Myocyte (in vitro differentiated cells): ENCODE measurements at regions not wholly inside any gene's neighbourhood (a gene's known extent, or its start where the extent isn't known, plus 50 kb on each side); places are given as distances from the start of the nearest gene placed in this dataset.

ENCODE experiments used
- DNase-seq: peaks from one replicate; pipeline ENCODE4 v3.0.0-alpha.2; 2012; ENCODE audit warnings: low read depth

DNA sequence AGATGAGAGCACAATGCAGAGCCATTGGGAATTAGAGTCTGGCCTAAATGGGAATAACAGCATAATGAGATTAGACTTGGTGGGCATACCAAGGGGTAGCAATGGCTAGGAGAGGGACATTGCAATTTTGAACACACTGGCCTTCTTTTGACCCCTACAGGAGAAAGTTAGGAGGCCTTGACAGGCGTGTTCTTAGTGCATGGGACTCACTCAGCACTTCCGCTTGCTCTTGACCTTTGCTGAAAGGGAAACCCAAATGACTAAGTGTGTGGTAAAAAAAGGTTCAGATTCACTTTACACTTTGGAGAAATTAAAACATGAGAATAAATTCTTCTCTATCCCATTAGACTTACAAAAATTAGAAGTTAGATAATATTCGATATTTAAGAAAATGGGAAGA lies 317.4 kb downstream of the DIPK2A start:
- no peak for DNase-seq

DNA sequence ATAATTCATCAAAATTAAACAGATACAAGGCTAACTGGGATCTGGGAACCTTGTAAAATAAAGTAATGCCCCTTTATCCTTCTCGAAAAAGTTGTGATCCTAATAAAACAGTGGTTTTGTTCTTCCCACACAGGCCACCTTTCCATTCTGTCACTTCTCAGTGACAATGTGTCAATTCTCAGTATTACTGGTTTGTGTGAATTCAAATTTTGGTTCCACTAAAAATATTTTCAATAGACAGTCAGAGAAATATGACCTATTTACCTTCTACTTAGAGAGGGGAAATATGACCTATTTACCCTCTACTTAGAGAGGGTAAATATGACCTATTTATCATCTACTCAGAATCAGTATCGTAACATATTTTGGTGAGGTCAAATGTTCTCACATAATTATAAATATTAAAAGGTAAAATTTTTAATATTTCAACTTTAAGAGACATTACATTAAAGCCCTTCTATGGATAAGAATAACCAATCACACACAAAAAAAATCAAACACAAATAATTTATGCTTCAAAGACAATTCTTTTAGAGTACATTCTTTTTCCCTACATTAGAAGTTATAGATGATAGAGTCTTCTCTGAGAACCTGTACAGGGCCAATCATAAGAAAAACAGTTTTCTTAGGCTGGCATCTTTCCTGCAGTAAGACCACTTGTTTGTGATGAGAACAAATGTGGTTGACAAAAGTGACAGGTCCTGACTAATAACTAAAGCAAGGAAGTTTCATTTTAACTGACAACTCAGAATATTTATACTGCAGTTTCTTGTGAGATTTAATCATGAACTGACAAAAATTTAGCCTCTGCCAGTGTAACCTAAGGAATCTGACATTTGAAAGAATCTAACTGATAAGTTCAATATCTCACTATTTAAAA lies 323.3 kb downstream of the DIPK2A start:
- DNase-seq = no peak

DNA sequence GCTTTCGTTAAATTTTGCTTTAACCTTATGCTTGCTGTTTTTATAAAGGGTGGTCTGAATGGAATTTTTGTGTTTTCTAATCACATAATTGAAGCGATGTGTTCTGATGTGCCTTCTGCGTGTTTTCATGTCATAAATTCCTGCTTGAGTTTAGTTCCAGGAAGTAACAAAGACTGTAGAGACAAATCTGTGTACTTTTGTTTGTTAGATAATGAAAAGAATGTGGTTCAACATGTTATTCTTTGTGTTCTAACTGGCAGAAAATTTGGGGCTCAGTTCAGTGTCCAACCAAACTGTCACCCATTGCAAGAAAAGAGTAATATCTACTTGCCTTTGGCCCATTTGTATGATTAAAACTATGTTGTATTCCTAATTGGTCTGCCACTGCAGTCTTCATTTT lies 324.0 kb downstream of the DIPK2A start:
- no peak for DNase-seq

DNA sequence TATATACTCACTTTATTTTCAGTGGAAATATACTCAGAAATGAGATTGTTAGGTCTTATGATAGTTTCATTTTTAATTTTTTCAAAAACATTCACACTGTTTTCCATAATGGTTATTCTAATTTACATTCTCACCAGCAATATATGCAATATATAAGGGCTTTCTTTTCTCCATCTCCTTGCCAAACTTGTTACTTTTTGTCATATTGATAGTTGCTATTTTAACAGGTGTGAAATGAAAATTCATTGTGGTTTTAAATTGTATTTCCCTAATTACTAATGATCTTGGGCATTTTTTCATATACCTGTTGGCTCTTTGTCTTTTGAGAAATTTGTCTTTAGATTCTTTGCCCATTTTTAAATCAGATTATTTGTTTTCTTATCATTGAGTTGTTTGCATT lies 325.2 kb downstream of the DIPK2A start:
- DNase-seq = no peak

DNA sequence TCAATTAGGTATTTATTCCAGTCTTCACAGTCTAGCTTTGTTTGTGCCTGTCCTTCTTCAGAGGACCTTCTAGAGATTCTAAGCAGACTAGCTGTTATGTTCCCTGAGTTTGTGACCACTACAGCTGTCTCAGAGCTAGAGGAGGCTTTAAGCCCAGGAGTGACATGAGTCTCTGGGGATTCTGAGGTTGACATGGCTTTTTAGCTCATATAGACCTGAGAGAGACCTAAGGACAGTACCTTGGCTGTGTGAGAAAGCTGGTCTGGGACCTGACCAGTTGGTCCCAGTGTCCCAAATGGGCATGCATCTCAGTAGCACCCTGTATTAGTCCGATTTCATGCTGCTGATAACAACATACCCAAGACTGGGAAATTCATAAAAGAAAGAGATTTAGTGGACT lies 330.2 kb downstream of the DIPK2A start:
- DNase-seq = peak; percentile 6

DNA sequence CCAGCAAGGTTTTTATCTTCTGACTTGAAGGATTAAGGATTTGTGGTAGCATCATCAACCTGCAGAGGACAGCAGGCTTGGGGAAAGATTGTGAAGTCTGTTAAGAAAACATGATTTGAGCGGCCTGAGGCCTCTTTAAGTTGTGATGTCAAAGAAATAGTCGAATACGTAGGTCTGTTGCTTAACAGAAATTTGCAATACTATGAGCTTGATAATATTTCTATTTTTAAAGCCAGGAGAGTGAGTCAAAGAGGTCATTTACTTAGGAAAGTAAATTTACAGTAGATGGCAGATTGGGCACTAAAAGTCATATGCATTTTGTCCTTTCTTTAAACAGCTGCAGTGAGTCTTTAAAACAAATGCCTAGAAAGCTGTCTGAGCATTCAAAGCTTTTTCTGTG lies 336.3 kb downstream of the DIPK2A start:
- no peak for DNase-seq

DNA sequence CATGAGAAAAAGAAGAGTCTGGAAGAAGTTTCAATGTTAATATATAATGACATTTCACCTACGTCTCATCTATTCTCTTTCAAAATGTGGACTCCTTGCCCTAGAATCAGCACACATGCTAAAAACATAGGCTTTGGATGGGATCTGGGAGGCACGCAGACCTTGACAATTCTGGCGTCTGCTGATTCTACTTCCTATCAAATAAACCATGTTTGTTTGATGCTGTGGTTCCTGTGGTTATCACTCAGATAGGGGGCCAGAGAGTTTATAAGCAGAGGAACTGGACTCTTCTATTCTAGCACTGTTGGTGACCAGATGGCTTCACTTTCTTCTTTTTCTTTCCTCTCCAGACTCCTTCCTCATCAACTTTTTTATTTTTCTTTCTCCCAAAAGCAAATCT lies 336.8 kb downstream of the DIPK2A start:
- peak; percentile 22 for DNase-seq

DNA sequence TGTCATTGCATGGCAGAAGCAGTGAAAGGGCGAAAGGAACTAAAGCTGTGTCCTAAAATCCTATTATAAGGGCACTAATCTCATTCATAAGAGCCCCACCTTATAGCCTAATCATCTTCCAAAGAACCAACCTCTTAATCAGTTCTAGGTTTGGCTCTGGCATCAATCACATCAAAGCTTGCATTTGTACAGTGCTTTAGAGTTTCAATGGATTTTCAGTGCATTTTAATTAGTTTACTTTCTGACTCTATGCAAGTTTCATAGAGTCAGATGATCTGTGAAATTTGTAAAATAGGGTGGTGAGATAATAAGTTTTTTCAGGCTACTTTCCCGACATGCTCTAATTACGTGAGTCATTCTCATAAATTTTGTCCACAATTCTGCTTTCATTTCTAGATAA lies 341.1 kb downstream of the DIPK2A start:
- DNase-seq = no peak

DNA sequence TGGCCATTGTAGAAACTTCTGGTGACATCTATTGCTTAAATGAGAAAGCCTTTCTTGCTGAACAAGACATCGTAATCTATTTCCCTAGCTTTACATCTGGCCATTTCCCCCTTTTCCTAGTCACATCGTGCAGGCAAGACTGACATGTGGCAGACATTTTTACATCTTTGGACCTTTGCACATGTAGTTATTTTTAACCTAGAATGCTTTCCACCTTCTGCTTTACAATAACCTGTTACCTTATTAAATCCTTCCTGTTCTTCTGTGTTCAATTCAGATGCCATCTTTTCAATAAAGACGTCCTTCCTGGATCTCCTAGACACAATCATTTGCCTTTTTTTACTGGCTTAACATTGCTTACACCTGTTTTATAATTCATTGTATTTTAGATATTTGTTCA lies 343.3 kb downstream of the DIPK2A start:
- DNase-seq = no peak

DNA sequence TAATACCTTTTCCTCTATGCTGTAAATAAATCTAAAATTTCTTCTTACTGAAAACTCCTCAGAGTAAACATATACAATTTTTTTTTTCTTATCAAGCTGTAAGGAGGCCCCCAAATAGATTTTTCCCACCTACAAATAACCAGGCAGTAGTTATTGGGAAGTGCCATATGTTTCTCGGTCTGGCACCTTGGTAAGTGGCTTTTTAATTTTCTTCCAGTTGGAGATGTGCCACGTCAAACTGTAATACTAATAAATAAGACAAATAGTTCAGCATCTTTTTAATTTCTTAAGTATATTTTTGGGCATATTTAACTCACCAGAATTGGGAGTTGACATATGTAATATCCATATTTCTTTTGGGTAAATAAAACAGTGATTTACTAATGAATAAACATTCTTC lies 346.3 kb downstream of the DIPK2A start:
- no peak for DNase-seq

DNA sequence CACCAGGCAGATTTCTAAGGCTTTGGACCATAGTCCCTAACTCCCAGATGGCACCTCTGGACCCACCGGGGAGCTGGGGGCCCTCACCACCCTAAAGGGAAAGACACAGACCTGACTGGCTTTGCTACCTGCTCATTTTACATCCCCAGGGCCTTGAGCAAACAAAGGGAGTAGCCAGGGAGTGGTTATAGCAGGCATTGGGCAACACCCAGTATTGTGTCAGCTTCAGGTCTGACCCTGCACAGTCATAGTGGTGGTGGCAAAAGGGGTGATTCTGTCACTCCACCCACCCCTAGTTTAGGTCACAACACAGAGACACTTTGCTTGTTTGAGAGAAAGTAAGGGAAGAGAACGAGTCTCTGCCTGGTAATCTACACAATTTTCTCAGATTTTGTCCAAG lies 352.5 kb downstream of the DIPK2A start:
- DNase-seq = no peak

DNA sequence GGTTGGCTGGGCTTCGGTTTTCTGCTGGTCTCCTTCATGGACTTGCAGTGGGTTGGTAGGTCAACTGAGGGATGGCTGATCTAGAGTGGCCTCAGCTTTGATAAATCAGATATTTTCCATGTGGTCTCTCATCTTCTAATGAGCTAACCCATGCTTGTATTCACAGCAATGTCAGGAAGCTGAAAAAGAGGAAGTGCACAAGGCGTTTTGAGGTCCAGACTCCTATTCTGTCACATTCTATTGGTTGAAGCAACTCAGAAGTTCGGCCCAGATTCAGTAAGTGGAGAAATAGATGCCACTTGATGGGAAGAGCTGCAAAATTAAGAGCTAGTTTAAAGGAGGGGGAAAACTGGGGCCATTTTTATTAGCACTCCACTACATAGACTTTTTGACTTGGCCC lies 361.2 kb downstream of the DIPK2A start:
- no peak for DNase-seq

DNA sequence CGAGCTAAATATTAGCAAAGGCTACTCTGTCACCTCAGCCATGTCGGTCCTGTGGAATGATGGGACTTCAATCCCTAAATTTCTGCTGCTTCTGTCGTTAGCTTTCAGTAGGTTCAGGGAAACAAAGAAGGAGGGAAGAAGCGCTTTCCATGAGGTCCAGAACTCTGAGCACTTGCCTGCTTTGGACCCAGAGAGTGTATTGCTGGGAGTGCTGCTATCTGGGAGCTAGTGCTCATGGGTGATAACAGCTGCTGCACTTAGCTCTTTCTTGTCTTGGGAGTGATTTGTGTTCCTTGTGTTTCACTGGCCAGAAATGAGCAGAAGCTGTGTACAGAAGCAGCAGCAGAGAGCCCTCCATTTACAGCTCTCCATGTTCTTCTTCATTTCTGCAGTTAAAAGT lies 369.8 kb downstream of the DIPK2A start:
- peak; percentile 32 for DNase-seq

DNA sequence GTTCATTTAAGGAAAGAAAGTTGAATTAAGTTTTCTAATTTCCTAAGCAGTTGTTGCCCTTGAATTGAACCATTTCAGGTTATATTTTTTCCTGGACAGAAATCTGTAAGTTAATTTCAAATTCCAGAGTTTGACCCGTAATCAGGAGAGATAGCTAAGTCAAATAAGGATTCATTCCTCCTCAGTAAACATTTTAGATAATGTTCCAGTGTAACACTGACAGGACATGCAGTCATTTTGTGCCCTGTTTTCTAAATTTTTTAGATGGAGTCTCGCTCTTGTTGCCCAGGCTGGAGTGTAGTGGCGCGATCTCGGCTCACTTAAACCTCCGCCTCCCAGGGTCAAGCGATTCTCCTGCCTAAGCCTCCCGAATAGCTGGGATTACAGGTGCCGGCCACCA lies 371.7 kb downstream of the DIPK2A start:
- no peak for DNase-seq

DNA sequence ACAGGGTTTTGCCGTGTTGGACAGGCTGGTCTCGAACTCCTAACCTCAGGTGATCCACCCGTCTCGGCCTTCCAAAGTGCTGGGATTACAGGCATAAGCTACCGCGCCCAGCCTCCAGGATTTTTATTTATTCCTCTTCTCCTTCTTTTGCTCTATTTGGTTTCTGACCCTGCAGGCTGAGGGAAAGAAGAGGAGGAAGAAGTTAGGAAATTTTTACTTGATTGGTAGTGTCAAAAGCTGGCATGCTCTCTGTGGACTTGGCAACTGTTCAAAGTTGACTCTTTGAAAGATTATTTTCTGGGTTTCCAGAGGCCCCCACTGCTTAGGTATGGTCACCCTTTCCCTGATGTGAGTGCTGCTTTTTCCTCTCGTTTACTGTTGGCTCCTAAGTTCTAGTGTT lies 372.2 kb downstream of the DIPK2A start:
- no peak for DNase-seq

DNA sequence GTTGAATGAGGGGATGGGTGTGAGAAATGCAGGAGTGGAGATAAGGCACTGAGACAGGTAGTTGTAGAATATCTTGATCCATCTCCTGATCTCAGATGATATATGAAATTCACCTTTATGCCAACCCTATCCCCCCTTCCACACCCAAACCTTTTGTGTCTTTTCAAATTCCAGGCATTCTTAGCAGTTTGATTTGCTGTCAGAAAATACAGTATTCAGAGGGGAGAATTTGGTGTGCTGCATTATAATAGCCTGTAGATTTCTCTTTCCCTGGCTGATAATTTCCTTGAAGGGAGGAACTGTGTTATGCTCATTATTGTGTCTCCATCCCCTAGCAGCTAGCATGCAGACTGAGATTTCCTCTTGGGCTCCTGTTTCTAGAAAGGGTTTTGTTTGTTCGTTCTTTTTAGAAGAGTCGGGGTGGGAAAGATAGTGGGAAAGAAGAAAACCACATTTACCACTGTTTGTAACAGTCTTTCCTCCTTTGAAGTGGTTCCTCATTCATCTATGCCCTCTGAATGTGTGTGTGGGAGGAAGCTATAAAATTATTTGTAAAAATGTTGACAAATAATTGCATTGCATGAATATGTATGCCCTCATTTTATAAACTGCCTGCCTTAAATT lies 373.4 kb downstream of the DIPK2A start:
- DNase-seq = no peak

DNA sequence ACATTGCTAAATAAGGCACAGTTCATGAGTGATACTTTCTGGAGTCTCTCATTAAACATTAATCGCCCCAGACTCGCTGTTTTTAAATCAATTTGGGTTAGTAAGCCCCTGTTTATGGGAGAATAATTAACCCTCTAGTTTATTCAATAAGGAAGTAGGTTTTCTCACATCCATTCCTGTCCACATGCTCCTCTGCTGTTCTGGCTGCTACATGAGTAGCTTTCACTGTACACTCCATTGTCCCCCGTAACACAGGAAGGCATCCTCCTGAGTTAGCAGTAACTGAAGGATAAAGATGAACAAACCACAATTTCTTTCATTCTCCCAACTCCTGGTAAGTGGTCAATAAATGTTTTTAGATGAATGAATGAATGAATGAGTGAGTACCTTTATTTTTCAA lies 378.5 kb downstream of the DIPK2A start:
- DNase-seq = no peak

DNA sequence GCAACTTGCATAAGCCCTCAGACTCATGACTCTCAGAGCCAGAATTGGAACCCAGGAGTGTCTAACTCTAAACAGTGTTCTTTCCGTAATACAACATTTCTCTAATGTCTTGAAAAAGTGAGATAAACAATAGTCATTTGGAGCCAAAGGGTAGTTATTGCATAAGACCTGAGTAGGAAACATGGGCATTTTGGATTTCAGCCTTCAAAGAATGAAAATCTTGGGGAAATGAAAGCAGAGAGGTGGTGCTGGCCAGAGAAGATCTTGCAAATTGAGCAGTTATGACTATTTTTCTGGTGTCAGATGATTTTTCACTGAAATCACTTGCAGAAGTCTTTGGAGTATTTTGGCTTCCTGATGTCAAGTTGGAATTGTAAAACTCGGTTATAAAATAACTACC lies 379.4 kb downstream of the DIPK2A start:
- DNase-seq = no peak

DNA sequence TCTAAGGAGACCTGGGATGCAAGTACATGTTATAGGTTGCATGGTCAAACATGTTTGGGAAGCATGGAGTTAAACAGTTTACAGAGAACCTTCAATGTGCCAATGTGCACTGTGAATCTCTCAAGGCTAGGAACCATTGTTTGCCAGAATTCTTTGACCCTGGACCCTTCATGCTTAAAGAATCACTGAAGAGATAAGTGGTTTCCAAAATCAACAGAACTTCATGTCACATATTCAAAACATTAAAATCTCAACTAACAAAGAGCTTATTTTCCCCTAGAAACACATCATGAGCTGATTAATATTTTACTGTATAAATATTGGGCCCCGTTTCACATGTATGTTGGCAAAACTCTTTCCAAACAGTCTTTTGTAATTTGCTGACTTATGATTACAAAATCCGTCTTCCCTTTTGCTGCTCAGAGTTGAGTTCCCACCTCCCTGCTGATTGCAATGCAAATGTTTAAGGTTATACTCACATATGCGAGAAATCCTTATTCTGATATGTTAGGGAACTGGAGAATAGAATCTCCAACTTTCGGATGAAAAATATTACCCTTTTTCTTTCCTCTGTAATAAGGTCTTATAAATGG lies 380.2 kb downstream of the DIPK2A start:
- no peak for DNase-seq

DNA sequence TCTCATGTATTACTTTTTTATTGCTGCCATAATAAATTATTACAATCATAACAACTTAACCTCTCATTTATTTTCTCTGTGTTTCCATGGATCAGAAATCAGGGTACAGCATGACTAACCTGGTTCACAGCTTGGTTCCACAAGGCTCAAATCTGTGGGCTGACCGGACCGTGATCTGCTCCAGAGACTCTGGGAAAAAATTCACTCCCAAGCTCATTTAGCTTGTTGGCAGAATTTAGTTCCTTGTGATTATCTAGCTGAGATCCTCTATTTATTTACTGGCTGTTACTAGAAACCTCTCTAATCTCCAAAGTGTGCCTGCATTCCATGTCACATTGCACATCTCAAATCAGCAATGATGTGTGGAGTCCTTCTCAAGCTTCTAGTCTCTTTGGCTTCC lies 386.6 kb downstream of the DIPK2A start:
- DNase-seq = no peak

DNA sequence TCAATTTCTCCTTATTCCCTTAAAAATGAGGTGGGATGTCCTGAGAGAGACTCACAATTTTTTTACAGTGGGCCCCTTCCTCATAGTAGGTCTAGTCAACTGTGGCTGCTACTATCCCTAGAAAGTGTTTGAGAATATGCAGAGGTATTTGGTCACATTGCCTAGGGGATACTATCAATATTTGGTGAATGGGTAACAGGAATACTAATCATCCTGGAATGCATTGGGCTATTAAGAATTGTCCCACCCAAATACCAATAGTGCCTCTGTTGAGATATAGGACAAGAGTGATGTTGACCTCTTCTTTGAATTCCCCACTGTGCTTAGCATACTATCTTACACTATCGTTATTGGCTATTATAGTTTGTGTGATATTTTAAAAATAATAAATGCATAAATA lies 389.4 kb downstream of the DIPK2A start:
- DNase-seq = no peak

DNA sequence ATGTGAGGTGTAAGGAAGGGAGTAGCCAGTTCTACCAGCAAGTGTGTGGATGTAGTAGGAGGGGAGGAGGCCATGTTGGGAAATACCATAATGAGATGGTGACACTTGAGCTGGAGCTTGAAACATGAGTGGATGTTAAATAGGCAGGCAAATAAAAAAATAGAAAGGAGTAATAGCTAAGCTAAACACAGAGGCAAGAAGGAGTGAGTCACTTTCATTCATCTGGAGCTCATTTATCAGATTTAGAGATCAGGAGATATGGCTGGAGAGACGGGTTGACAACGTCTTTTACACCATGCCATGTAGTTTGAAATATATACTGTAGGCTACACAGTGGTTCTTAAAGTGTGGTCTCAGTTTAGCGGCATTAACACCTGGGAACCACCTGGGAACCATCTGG lies 390.5 kb downstream of the DIPK2A start:
- DNase-seq = peak; percentile 10

DNA sequence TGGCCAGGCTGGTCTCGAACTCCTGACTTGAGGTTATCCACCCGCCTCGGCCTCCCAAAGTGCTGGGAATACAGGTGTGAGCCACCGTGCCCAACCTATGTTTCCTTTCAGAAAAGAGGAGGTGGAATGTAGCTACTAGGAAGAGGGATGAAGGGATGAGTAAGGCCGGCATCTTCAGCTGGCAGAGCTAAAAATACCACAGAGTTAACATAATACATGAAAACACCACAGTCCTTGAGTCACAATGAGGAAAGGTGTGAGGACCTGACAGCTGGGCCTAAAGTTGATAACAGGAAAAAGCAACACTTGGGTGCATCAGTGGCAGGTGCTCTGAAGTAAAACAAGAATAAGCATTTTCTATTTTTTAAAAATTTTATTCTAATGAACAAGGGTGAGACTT lies 392.2 kb downstream of the DIPK2A start:
- DNase-seq = peak; percentile 49
